Activated CD4-positive, alpha-beta memory T cell treated with anti-CD3 and anti-CD28 coated beads for 36 hours (primary cell): ENCODE measurements at regions not wholly inside any gene's neighbourhood (a gene's known extent, or its start where the extent isn't known, plus 50 kb on each side); places are given as distances from the start of the nearest gene placed in this dataset.

Experiments
- CTCF ChIA-PET: fragments of 350-600 bp; sonication (Branson Sonifier 250); formaldehyde crosslinking; loops from one replicate; lab custom pipeline; 2021; ENCODE audit warnings: antibody characterized with exemption, inconsistent platforms; lab: Charles Lee
- POLR2A ChIA-PET: fragments of 350-600 bp; sonication (Branson Sonifier 250); formaldehyde crosslinking; loops from one replicate; lab custom pipeline; 2021; ENCODE audit warnings: antibody characterized with exemption; lab: Charles Lee
- DNase-seq: peaks from one replicate; pipeline ENCODE4 v3.0.0-alpha.2; 2020
- H3K27ac Mint-ChIP-seq: one replicate; pipeline ENCODE4 v1.8.0; 2021; ENCODE audit warnings: mixed read lengths
- H3K27me3 Mint-ChIP-seq: one replicate; pipeline ENCODE4 v1.8.0; 2021; ENCODE audit warnings: mixed read lengths
- H3K36me3 Mint-ChIP-seq: one replicate; pipeline ENCODE4 v1.8.0; 2021; ENCODE audit warnings: mixed read lengths
- H3K4me1 Mint-ChIP-seq: one replicate; pipeline ENCODE4 v1.8.0; 2021; ENCODE audit warnings: low read depth, mixed read lengths
- H3K4me3 Mint-ChIP-seq: one replicate; pipeline ENCODE4 v1.8.0; 2021; ENCODE audit warnings: mild to moderate bottlenecking, mixed read lengths
- H3K9me3 Mint-ChIP-seq: one replicate; pipeline ENCODE4 v1.8.0; 2021; ENCODE audit warnings: mixed read lengths
- intact Hi-C: fragments of 100-400 bp; cut with micrococcal nuclease; formaldehyde crosslinking; loops from one replicate; pipeline ENCODE4 v1.15.1; 2023

DNA sequence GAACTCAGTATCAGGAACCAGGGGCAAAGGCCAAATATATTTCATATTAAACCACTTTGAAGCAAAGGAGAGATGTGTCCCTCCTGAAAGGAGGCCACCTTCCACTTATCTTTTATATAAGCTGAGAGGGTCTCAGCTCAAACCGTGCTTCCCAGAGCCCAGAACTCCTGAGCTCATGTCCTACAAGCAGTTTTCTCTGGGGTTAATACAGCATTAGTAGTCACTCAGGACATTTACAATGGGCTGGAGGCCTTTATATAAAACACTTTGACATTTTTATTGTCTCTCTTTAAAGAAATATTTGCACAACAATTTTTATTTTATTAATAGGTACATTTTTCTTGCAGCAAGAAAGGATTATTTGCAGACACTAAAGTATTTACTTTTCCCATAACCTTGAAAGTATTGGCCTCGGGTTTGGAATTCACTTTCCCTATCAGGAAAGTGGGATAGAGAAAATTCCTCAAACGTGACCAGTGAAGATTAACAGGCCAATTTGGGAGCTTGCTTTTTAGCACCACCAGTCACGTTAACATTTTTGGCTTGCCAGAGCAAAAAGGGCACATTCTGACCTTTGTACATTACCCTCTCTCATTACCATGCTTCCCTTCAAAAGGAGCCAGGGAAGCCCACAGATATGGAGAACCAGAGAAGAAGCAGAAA, 464.9 kb upstream of the NRP1 start:
- DNase-seq: no peak
- Mint-ChIP-seq H3K27me3 (no peaks in the 10 kb centered on the region), H3K27ac (no peak overlapping the region), H3K4me3 (no peak overlapping the region), H3K4me1 (no peaks in the 10 kb centered on the region), H3K36me3 (no peaks in the 10 kb centered on the region), H3K9me3 (no peaks in the 10 kb centered on the region)
- intact Hi-C loops: no loop called here
- CTCF ChIA-PET: no interaction called here
- POLR2A ChIA-PET: no interaction called here

DNA sequence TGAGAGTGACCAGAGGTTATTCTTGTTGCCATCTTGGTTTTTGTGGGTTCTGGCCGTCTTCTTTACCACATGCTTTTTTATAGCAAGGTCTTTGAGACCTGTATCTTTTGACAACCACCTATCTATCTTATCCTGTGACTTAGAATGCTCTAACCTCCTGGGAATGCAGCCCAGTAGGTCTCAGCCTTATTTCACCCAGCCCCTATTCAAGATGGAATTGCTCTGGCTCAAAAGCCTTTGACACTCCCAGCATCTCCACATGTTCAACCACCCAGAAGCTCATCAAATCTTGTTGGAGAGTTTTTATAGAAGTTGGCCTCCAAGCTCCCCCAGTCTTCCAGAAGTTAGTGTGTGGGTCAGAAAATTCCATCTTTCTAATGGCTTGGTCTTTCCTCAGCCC, 464.3 kb upstream of the NRP1 start:
- no peak for DNase-seq
- CTCF ChIA-PET: no interaction called here

DNA sequence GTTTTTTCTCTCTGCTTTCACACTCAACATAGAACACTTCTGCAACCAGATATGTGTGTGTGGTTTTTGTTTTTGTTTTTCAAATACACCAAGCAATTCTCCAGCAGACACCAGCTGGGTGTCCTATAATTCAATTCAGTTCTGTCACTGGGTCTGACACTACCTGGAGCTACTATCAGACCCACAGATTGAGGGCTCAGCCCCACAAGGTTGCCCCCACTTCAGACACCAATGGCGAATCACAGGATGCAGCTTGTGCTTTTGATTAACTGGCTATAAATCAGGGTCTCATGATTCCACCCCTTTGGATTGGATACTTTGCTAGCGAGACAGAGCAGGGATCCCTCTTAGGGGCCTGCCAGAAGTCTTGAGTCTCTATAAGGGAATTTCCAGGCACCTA, 462.2 kb upstream of the NRP1 start:
- H3K9me3 Mint-ChIP-seq: no peaks in the 10 kb centered on the region
- no peak overlapping the region for H3K4me3 Mint-ChIP-seq
- no peaks in the 10 kb centered on the region for H3K36me3 Mint-ChIP-seq
- DNase-seq: no peak
- intact Hi-C loops: no loop called here
- POLR2A ChIA-PET: no interaction called here
- H3K27ac Mint-ChIP-seq: no peak overlapping the region
- no peaks in the 10 kb centered on the region for H3K27me3 Mint-ChIP-seq
- CTCF ChIA-PET: interaction anchor here (0.7 kb wide), 1 partner anchor 32 kb away, joined by 3 read pairs; no protein-coding TSS in a partner anchor
- no peaks in the 10 kb centered on the region for H3K4me1 Mint-ChIP-seq

More for the DNA sequence above, 464.3 kb upstream of the NRP1 start:
- intact Hi-C loops: no loop called here
- Mint-ChIP-seq H3K4me1 (no peaks in the 10 kb centered on the region), H3K9me3 (no peaks in the 10 kb centered on the region), H3K27me3 (no peaks in the 10 kb centered on the region), H3K4me3 (no peak overlapping the region), H3K36me3 (no peaks in the 10 kb centered on the region), H3K27ac (no peak overlapping the region)
- POLR2A ChIA-PET: no interaction called here

DNA sequence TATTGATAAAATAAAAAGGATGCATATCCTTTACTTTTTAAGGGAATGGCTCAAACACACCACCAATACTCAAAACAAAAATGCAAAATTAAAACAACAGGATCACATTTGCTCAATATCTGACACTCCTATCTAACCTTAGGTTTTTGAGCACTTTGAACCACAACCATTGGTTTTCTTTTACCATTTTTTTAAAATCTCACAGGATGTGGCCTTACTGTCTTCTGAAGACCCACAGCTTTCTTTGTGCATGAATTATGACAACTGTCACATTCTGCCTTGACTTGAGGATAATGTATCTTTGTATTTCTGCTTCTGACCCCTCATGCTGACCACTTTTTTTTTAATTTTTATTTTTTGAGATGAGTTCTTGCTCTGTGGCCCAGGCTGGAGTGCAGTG, 461.1 kb upstream of the NRP1 start:
- CTCF ChIA-PET: no interaction called here
- POLR2A ChIA-PET: no interaction called here
- H3K36me3 Mint-ChIP-seq: no peaks in the 10 kb centered on the region
- no peaks in the 10 kb centered on the region for H3K4me1 Mint-ChIP-seq
- no peak overlapping the region for H3K27ac Mint-ChIP-seq
- H3K27me3 Mint-ChIP-seq: no peaks in the 10 kb centered on the region
- no peak for DNase-seq
- H3K4me3 Mint-ChIP-seq: no peak overlapping the region
- H3K9me3 Mint-ChIP-seq: no peaks in the 10 kb centered on the region
- intact Hi-C loops: no loop called here

DNA sequence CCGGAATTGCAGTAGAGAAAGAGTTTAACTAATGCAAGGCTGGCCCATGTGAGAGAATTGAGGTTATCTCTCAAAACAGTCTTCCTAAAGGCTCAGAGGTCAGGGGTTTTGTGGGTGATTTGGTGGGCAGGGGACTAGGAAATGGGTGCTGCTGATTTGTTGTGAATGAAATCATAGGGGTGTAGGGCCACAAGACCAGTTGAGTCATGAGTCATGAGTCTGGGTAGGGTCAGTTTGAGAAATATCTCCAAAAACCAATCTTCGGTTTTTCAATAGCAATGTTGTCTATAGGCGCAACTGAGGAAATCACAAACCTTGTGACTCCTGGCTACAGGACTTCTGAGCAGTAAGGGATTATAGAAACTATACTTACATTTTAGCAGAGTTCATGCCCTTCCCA, 460.0 kb upstream of the NRP1 start:
- H3K27ac Mint-ChIP-seq: no peak overlapping the region
- no peak for DNase-seq
- intact Hi-C loops: no loop called here
- no peaks in the 10 kb centered on the region for H3K4me1 Mint-ChIP-seq
- H3K27me3 Mint-ChIP-seq: no peaks in the 10 kb centered on the region
- ChIA-PET POLR2A (no interaction called here), CTCF (no interaction called here)
- H3K36me3 Mint-ChIP-seq: no peaks in the 10 kb centered on the region
- H3K9me3 Mint-ChIP-seq: no peaks in the 10 kb centered on the region
- H3K4me3 Mint-ChIP-seq: no peak overlapping the region

DNA sequence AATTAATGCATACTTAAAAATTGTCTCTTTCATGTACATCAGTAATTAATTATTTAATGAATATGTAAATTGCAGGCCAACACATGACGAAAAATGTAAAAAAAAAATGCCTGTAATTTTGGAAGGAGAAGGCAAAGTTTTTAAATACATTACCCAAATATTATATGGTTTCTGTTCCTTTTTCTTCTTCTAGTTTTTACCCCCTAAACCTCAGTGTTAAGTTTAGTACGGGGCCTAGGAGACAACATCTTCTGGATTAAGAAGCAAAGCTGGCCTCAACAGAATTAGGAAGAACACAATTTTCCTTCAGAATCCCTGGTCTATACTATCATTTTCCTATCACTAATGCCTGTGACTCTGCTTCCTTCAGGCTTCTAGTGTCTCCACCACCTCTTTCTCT, 459.3 kb upstream of the NRP1 start:
- Mint-ChIP-seq H3K9me3 (no peaks in the 10 kb centered on the region), H3K4me3 (no peak overlapping the region), H3K36me3 (no peaks in the 10 kb centered on the region), H3K27me3 (no peaks in the 10 kb centered on the region), H3K4me1 (no peaks in the 10 kb centered on the region), H3K27ac (no peak overlapping the region)
- DNase-seq: no peak
- ChIA-PET CTCF (no interaction called here), POLR2A (no interaction called here)
- intact Hi-C loops: no loop called here

DNA sequence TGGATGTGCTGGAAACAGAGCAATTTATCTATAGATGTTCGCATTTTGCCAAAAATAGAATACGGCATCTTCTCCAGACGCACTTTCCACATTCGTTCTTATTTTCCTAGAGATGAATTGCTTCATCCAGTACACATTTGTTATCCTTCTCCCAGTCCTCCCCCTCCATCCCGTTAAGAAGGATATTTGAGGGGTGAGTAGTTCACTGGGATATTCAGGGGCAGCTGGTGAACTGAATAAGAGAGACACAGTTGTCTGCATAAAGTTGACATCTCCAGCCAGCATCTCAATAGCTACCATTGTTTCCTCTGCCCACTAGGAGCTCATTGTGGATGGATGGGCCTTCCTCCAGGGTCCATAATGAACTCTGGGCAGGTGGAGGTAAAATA, 456.8 kb upstream of the NRP1 start:
- H3K36me3 Mint-ChIP-seq: no peaks in the 10 kb centered on the region
- POLR2A ChIA-PET: no interaction called here
- H3K4me3 Mint-ChIP-seq: no peak overlapping the region
- no peaks in the 10 kb centered on the region for H3K27me3 Mint-ChIP-seq
- intact Hi-C loops: no loop called here
- no peak for DNase-seq
- no peak overlapping the region for H3K27ac Mint-ChIP-seq
- no peaks in the 10 kb centered on the region for H3K4me1 Mint-ChIP-seq
- CTCF ChIA-PET: no interaction called here
- no peaks in the 10 kb centered on the region for H3K9me3 Mint-ChIP-seq

DNA sequence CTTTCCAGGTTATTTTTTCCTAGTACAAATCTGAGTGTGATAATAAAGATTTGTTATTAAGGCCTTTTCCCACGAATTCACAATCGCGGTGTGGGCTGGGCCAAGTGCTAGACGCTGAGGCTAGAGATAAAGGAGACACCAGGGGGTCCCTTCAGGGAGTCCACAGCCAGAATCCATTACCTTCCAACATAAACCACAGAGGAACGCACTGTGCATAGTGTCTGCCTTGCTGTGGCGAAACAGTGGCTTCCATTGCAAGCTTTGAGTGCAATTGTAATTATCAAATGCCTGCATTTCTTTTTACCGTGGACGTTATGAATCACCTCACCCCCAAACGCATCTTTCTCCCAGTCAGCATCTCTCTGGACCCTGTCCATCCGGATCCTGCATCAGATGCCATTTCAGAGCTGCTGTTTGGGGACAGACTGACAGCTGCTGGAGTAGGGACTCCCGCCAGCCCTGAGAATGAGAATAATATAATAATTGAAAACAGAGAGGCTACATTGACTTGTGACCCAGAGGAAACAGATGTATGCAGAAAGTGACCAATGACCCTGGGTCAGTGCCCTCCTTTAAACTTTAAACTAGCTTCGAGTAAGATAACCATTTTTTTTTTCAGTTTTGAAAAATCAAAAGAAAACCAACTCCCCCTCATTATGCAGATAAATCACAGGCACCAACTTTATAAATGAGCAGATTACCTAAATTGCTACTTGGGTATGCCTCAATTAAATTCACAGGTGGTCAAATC, 456.2 kb upstream of the NRP1 start:
- POLR2A ChIA-PET: no interaction called here
- H3K27ac Mint-ChIP-seq: no peak overlapping the region
- no peaks in the 10 kb centered on the region for H3K36me3 Mint-ChIP-seq
- H3K27me3 Mint-ChIP-seq: no peaks in the 10 kb centered on the region
- no peaks in the 10 kb centered on the region for H3K4me1 Mint-ChIP-seq
- no peaks in the 10 kb centered on the region for H3K9me3 Mint-ChIP-seq
- CTCF ChIA-PET: no interaction called here
- intact Hi-C loops: no loop called here
- H3K4me3 Mint-ChIP-seq: no peak overlapping the region
- no peak for DNase-seq

DNA sequence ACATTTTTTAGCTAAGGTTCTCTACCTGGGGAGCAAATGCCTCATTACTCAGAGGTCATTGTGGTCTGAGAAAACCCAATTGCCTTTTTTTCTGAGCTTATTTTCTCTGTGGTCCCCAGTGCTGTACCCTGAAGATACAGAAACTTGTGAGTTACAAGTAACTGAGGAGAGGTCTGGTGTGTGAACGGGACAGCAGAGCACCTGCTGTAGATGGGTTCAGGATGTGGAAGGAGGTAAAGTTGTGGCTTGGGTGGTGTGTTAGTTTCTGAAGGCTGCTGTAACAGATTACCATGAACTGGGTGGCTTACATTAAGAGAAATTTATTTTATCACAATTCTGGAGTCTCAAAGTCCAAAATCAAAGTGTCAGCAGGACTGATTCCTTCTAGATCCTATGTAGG, 449.1 kb upstream of the NRP1 start:
- POLR2A ChIA-PET: no interaction called here
- no peak for DNase-seq
- Mint-ChIP-seq H3K27ac (no peak overlapping the region), H3K27me3 (peaks cover 4% of the 10 kb centered on the region), H3K36me3 (no peaks in the 10 kb centered on the region), H3K4me1 (no peaks in the 10 kb centered on the region), H3K9me3 (no peaks in the 10 kb centered on the region), H3K4me3 (no peak overlapping the region)
- CTCF ChIA-PET: no interaction called here
- intact Hi-C loops: loop anchor here (10.0 kb wide), 1 partner anchor 109 kb away; no protein-coding TSS in a partner anchor

DNA sequence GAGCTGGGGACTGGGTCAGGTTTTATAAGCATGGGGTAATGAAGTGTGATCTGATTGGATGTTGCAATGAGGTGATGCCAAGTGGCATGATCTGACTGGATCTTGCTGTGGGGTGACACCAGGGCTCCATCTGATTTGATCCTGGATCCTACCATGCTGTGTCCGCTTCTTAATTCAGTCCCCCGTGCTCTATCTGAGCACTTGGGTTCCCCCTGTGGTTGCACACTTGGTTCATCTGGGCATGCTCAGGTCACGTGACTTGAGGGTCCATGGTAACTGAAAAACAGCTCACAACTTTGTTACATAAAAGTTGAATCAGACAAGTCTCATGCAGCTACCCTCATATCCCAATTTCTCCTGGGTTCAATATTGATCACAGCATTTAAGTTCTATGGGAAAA, 448.6 kb upstream of the NRP1 start:
- H3K4me1 Mint-ChIP-seq: no peaks in the 10 kb centered on the region
- no peak overlapping the region for H3K4me3 Mint-ChIP-seq
- no peaks in the 10 kb centered on the region for H3K9me3 Mint-ChIP-seq
- H3K27me3 Mint-ChIP-seq: peaks cover 4% of the 10 kb centered on the region
- intact Hi-C loops: loop anchor here (10.0 kb wide), 1 partner anchor 108 kb away; no protein-coding TSS in a partner anchor
- POLR2A ChIA-PET: no interaction called here
- CTCF ChIA-PET: no interaction called here
- H3K36me3 Mint-ChIP-seq: no peaks in the 10 kb centered on the region
- no peak for DNase-seq
- no peak overlapping the region for H3K27ac Mint-ChIP-seq

DNA sequence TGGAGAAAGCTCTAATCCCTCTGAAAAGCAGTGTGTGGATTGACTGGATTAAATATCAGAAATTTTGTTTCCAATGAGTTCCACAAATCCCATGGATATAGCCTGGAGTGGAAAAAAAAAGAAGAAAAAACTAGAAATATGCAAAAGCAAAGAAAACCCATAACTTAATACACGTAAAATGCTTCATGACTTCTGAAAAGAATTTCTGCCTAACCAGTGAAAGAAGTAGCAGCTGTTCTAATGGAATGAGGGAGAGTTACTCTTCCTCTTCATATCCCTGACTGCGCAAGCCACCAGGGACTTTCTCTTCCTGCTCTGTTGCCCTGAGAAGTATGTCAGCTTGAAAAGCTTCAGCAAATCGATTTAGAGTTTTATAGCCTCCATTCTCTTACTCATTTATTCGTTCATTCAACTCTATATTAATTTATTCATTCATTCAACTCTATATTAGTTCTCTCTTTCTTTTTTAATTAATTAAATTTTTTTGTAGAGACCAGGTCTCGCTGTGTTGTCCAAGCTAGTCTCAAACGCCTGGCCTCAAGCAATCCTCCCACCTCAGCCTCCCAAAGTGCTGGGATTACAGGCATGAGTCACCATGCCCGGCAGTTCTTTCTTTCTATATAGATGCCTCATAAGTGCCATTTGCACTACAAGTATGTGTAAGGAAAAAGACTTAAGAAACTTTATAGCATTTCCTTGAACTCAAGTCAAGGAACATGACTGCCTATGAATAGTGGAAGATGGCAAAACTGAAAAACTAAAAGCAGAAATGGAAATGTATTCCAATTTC, 447.3 kb upstream of the NRP1 start:
- no peak for DNase-seq
- intact Hi-C loops: loop anchor here (10.0 kb wide), 1 partner anchor 107 kb away; no protein-coding TSS in a partner anchor
- POLR2A ChIA-PET: no interaction called here
- CTCF ChIA-PET: no interaction called here
- Mint-ChIP-seq H3K4me3 (no peak overlapping the region), H3K4me1 (no peaks in the 10 kb centered on the region), H3K9me3 (no peaks in the 10 kb centered on the region), H3K36me3 (no peaks in the 10 kb centered on the region), H3K27me3 (peaks cover 4% of the 10 kb centered on the region), H3K27ac (no peak overlapping the region)

DNA sequence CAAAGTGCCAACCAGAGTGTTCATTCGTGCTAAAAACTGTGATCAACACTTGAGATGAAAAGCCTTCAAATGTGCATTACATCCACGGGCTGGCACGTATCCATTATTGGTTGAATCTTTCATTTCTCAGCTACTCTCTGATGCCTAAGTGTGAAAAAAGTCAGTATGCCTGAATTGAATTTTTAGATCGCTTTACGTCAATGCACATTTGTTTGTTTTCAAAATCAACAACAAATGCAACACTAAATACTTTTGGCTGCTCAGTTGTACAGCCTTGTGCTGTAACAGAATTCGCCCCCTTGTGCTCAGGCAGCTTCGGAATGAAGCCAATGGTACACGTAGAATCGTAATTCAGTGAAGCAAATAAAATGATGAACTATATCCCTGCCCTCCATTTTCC, 446.5 kb upstream of the NRP1 start:
- Mint-ChIP-seq H3K4me1 (no peaks in the 10 kb centered on the region), H3K4me3 (no peak overlapping the region), H3K9me3 (no peaks in the 10 kb centered on the region), H3K27me3 (peaks cover 4% of the 10 kb centered on the region), H3K27ac (no peak overlapping the region), H3K36me3 (no peaks in the 10 kb centered on the region)
- DNase-seq: no peak
- POLR2A ChIA-PET: no interaction called here
- intact Hi-C loops: loop anchor here (10.0 kb wide), 1 partner anchor 106 kb away; no protein-coding TSS in a partner anchor
- CTCF ChIA-PET: no interaction called here
